ENCODE measurements at regions not wholly inside any gene's neighbourhood (a gene's known extent, or its start where the extent isn't known, plus 50 kb on each side); places are given as distances from the start of the nearest gene placed in this dataset.

DNA sequence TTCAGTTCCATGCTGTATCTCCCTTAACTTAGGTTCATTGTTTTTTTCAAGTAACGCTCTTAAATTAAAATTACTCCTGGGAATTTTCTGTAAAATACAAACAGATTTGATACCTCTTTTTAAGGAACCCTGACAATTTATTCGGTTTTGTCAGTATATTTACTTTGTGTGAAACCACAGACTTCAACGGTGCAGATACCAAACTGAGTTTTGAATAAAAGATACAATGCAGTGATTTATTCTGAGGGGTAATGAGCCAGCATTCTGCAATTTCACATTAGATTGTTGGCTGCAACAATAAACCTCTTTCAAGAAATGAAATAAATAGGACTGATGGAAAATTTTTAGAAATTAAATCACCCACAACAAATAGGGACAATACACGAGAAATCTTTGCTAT, 308.6 kb upstream of the EDIL3 start:
- POLR2A ChIA-PET, result no interaction called here
- in situ Hi-C loops (cut with HindIII; ENCODE audit: extremely low pct_ligation_motif_present, low pct_unique_long_range_greater_than_20kb), result no loop called here
- WGBS (ENCODE audit: low lambda C conversion rate), result 0% methylated on average over 4 of the region's 4 CpGs

More for the DNA sequence above, 308.6 kb upstream of the EDIL3 start:
- DNase-seq (ENCODE audit: low spot score) (no peak), ATAC-seq (no peak), FAIRE-seq (no peak)
- Histone ChIP-seq H3K4me3 (replicated peaks in 1 of 3; ENCODE audit: insufficient read depth in 1 of 3, low read depth in 2 of 3, low read length in 3 of 3) (no peak overlapping the region), H4K20me1 (ENCODE audit: insufficient read depth, low read length) (no peaks in the 10 kb centered on the region), H3K9ac (ENCODE audit: insufficient read depth, low read depth, low read length) (no peak overlapping the region), H2AFZ (ENCODE audit: low read length) (no peak overlapping the region), H3K27me3 (ENCODE audit: control insufficient read depth in 1 of 2, insufficient read depth in 2 of 2, low read length in 2 of 2) (no peaks in the 10 kb centered on the region), H3K27ac (ENCODE audit: extremely low read length, insufficient read depth, low read length) (no peak overlapping the region), H3K36me3 (replicated peaks in 1 of 2; ENCODE audit: control insufficient read depth in 1 of 2, insufficient read depth in 2 of 2, low read length in 2 of 2) (no peaks in the 10 kb centered on the region), H3K4me1 (ENCODE audit: insufficient read depth, low read length) (no peaks in the 10 kb centered on the region), H3K9me3 (ENCODE audit: low read length) (no peaks in the 10 kb centered on the region), H3K79me2 (ENCODE audit: insufficient read depth, low read length) (no peaks in the 10 kb centered on the region), H3K4me2 (ENCODE audit: low read depth, low read length) (no peak overlapping the region)
- intact Hi-C loops (cut with micrococcal nuclease; ENCODE audit: unreplicated experiment), result no loop called here
- CTCF ChIA-PET (ENCODE audit: low intra/inter-chr PET ratio, low total read pairs), result no interaction called here
- TF ChIP-seq, protein P1, sequence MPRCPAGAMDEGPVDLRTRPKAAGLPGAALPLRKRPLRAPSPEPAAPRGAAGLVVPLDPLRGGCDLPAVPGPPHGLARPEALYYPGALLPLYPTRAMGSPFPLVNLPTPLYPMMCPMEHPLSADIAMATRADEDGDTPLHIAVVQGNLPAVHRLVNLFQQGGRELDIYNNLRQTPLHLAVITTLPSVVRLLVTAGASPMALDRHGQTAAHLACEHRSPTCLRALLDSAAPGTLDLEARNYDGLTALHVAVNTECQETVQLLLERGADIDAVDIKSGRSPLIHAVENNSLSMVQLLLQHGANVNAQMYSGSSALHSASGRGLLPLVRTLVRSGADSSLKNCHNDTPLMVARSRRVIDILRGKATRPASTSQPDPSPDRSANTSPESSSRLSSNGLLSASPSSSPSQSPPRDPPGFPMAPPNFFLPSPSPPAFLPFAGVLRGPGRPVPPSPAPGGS (CRISPR knock-in tag; IDR thresholded peaks at IDR 0.05), result no peak
- TF ChIP-seq ZNF563 (CRISPR knock-in tag; IDR thresholded peaks at IDR 0.05), result no peak
- TF ChIP-seq, protein P2, sequence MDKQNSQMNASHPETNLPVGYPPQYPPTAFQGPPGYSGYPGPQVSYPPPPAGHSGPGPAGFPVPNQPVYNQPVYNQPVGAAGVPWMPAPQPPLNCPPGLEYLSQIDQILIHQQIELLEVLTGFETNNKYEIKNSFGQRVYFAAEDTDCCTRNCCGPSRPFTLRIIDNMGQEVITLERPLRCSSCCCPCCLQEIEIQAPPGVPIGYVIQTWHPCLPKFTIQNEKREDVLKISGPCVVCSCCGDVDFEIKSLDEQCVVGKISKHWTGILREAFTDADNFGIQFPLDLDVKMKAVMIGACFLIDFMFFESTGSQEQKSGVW (CRISPR knock-in tag; IDR thresholded peaks at IDR 0.05; ENCODE audit: borderline replicate concordance), result no peak
- TF ChIP-seq ZNF10 (CRISPR knock-in tag; IDR thresholded peaks at IDR 0.05; ENCODE audit: borderline replicate concordance, low read depth), result no peak
- no peak for TF ChIP-seq IRX3 (CRISPR knock-in tag; IDR thresholded peaks at IDR 0.05; ENCODE audit: borderline replicate concordance, low read depth)
- no peak for TF ChIP-seq ETV6 (CRISPR knock-in tag; conservative IDR thresholded peaks at IDR 0.05)
- no peak for TF ChIP-seq HDAC6 (IDR thresholded peaks at IDR 0.05; ENCODE audit: low read depth, low read length)
- no peak for TF ChIP-seq ZNF296 (CRISPR knock-in tag; conservative IDR thresholded peaks at IDR 0.05)
- TF ChIP-seq KAT2B (IDR thresholded peaks at IDR 0.05; ENCODE audit: borderline replicate concordance, low read depth, low read length), result no peak
- TF ChIP-seq PAX8 (CRISPR knock-in tag; IDR thresholded peaks at IDR 0.05; ENCODE audit: borderline replicate concordance), result no peak
- TF ChIP-seq, protein P3, sequence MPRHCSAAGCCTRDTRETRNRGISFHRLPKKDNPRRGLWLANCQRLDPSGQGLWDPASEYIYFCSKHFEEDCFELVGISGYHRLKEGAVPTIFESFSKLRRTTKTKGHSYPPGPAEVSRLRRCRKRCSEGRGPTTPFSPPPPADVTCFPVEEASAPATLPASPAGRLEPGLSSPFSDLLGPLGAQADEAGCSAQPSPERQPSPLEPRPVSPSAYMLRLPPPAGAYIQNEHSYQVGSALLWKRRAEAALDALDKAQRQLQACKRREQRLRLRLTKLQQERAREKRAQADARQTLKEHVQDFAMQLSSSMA (CRISPR knock-in tag; IDR thresholded peaks at IDR 0.05), result no peak
- TF ChIP-seq, protein P4, sequence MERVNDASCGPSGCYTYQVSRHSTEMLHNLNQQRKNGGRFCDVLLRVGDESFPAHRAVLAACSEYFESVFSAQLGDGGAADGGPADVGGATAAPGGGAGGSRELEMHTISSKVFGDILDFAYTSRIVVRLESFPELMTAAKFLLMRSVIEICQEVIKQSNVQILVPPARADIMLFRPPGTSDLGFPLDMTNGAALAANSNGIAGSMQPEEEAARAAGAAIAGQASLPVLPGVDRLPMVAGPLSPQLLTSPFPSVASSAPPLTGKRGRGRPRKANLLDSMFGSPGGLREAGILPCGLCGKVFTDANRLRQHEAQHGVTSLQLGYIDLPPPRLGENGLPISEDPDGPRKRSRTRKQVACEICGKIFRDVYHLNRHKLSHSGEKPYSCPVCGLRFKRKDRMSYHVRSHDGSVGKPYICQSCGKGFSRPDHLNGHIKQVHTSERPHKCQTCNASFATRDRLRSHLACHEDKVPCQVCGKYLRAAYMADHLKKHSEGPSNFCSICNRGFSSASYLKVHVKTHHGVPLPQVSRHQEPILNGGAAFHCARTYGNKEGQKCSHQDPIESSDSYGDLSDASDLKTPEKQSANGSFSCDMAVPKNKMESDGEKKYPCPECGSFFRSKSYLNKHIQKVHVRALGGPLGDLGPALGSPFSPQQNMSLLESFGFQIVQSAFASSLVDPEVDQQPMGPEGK (CRISPR knock-in tag; IDR thresholded peaks at IDR 0.05), result no peak
- TF ChIP-seq ZBTB21 (CRISPR knock-in tag; IDR thresholded peaks at IDR 0.05), result no peak
- TF ChIP-seq, protein P5, sequence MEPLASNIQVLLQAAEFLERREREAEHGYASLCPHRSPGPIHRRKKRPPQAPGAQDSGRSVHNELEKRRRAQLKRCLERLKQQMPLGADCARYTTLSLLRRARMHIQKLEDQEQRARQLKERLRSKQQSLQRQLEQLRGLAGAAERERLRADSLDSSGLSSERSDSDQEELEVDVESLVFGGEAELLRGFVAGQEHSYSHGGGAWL (CRISPR knock-in tag; IDR thresholded peaks at IDR 0.05), result no peak
- no peak for TF ChIP-seq ZSCAN9 (CRISPR knock-in tag; IDR thresholded peaks at IDR 0.05; ENCODE audit: borderline replicate concordance)
- no TSS peak for BruUV-seq (replicated peaks)

Data from HepG2 (cell line).